HG03460 (cell line): ENCODE measurements at regions not wholly inside any gene's neighbourhood (a gene's known extent, or its start where the extent isn't known, plus 50 kb on each side); places are given as distances from the start of the nearest gene placed in this dataset.

ENCODE experiments used
- ATAC-seq: cut with Tn5 transposase; IDR thresholded peaks from one replicate; pipeline ENCODE4 v1.9.1; 2021; ENCODE audit not compliant: unreplicated experiment

GRCh38 chr11:93248602-93249001, 50.8 kb upstream of the SLC36A4 start:
- ATAC-seq = no peak

- ATAC-seq = no peak
Measured at GRCh38 chr11:93249459-93250220, 51.8 kb upstream of the SLC36A4 start.

GRCh38 chr11:93250326-93250725, 52.5 kb upstream of the SLC36A4 start:
- no peak for ATAC-seq

GRCh38 chr11:93251922-93252321, 54.1 kb upstream of the SLC36A4 start:
- no peak for ATAC-seq

GRCh38 chr11:93253111-93253510, 55.3 kb upstream of the SLC36A4 start:
- no peak for ATAC-seq

GRCh38 chr11:93256623-93257022, 58.8 kb upstream of the SLC36A4 start:
- no peak for ATAC-seq

- ATAC-seq = no peak
Measured at GRCh38 chr11:93267383-93267782, 63.2 kb upstream of the DEUP1 start.

- ATAC-seq = no peak
Measured at GRCh38 chr11:93268287-93269040, 62.1 kb upstream of the DEUP1 start.

- ATAC-seq = no peak
Measured at GRCh38 chr11:93271596-93271995, 58.9 kb upstream of the DEUP1 start.

- no peak for ATAC-seq
Measured at GRCh38 chr11:93274851-93275250, 55.7 kb upstream of the DEUP1 start.

GRCh38 chr11:93278976-93279375, 51.6 kb upstream of the DEUP1 start:
- no peak for ATAC-seq

GRCh38 chr11:93279851-93280347, 50.6 kb upstream of the DEUP1 start:
- ATAC-seq = peak; percentile 64
